ENCODE measurements at regions not wholly inside any gene's neighbourhood (a gene's known extent, or its start where the extent isn't known, plus 50 kb on each side); places are given as distances from the start of the nearest gene placed in this dataset.

GRCh38 chr3:5063724-5064123 is 58.4 kb upstream of the ARL8B start:
- TF ChIP-seq CEBPB (IDR thresholded peaks at IDR 0.05; ENCODE audit: low read depth) (no peak), CTCF (IDR thresholded peaks at IDR 0.05 in 2 of 3, conservative IDR thresholded peaks at IDR 0.05 in 1 of 3; ENCODE audit: borderline replicate concordance in 1 of 3, insufficient read depth in 1 of 3, low read depth in 2 of 3, low read length in 2 of 3) (no peak), POLR2A (IDR thresholded peaks at IDR 0.05; ENCODE audit: borderline replicate concordance, extremely low read depth, insufficient read depth, insufficient read length) (no peak), SRF (IDR thresholded peaks at IDR 0.05; ENCODE audit: low read depth) (no peak), POLR2AphosphoS5 (IDR thresholded peaks at IDR 0.05; ENCODE audit: low read depth, low read length) (no peak), YY1 (IDR thresholded peaks at IDR 0.05; ENCODE audit: extremely low read depth, insufficient replicate concordance, low read depth, low read length) (no peak), ZNF274 (IDR thresholded peaks at IDR 0.05; ENCODE audit: low read depth, low read length) (no peak), JUND (IDR thresholded peaks at IDR 0.05) (no peak), EZH2 (IDR thresholded peaks at IDR 0.05) (no peak), RAD21 (IDR thresholded peaks at IDR 0.05; ENCODE audit: low read depth) (no peak), EZH2phosphoT487 (IDR thresholded peaks at IDR 0.05; ENCODE audit: borderline replicate concordance) (no peak), FOSL1 (IDR thresholded peaks at IDR 0.05; ENCODE audit: low read depth) (no peak)
- TF ChIP-seq, protein P1, sequence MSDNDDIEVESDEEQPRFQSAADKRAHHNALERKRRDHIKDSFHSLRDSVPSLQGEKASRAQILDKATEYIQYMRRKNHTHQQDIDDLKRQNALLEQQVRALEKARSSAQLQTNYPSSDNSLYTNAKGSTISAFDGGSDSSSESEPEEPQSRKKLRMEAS (IDR thresholded peaks at IDR 0.05), result no peak

Data from HCT116 (cell line).